IMR-90 (cell line): ENCODE measurements at regions not wholly inside any gene's neighbourhood (a gene's known extent, or its start where the extent isn't known, plus 50 kb on each side); places are given as distances from the start of the nearest gene placed in this dataset.
"Not testable (repeated sequence)": the region's sequence is repeated elsewhere in the genome, so short reads cannot be mapped to it uniquely, and the experiment has no call there.

Experiments used
- ATAC-seq: fragments of 200-7000 bp; cut with Tn5 transposase; 2 replicates; pipeline ENCODE4 v1.9.1; 2020; ENCODE audit warnings: low read depth, mild to moderate bottlenecking, moderate library complexity
- BruUV-seq: library from RNA; stranded (reverse); fragments of 400-500 nt; replicated peaks from 2 replicates; lab custom pipeline; 2021; lab: Mats Ljungman, UMichigan
- CTCF ChIA-PET: fragments of 300-600 bp; formaldehyde crosslinking; extraction: SDS; loops from one replicate; lab custom pipeline; 2021; ENCODE audit warnings: antibody characterized with exemption; lab: Yijun Ruan, JAX
- POLR2A ChIA-PET: fragments of 300-600 bp; sonication (Branson Sonifier 250); formaldehyde crosslinking; loops from one replicate; lab custom pipeline; 2022; ENCODE audit warnings: antibody characterized with exemption; ENCODE audit not compliant: unreplicated experiment; lab: Charles Lee
- DNase-seq: peaks from one replicate; pipeline ENCODE4 v3.0.0; 2013
- H2AFZ ChIP-seq: replicated peaks from 2 replicates; pipeline ENCODE3; 2013; ENCODE audit warnings: low read length, mild to moderate bottlenecking; ENCODE audit not compliant: poor library complexity
- H2AK5ac ChIP-seq: 2 replicates; pipeline ENCODE4 v1.6.1; 2013; ENCODE audit warnings: low read depth, low read length, inconsistent platforms
- H2AK9ac ChIP-seq: replicated peaks from 2 replicates; pipeline ENCODE3; 2013; ENCODE audit warnings: mild to moderate bottlenecking, low read depth, low read length, moderate library complexity; ENCODE audit not compliant: poor library complexity
- H2BK120ac ChIP-seq: 2 replicates; pipeline ENCODE4 v1.6.1; 2013; ENCODE audit warnings: low read depth, low read length, inconsistent platforms
- H2BK15ac ChIP-seq: 3 replicates; pipeline ENCODE4 v1.6.1; 2013; ENCODE audit warnings: low read depth, low read length, inconsistent platforms
- H2BK20ac ChIP-seq: 2 replicates; pipeline ENCODE4 v1.6.1; 2013; ENCODE audit warnings: low read depth, mild to moderate bottlenecking, inconsistent platforms, low read length, moderate library complexity
- H2BK5ac ChIP-seq: 2 replicates; pipeline ENCODE4 v1.6.1; 2013; ENCODE audit warnings: mild to moderate bottlenecking, low read depth, low read length, inconsistent platforms; ENCODE audit not compliant: poor library complexity, severe bottlenecking
- H3K14ac ChIP-seq: replicated peaks from 2 replicates; pipeline ENCODE4 v1.6.1; 2013; ENCODE audit warnings: low read depth, low read length, inconsistent platforms
- H3K18ac ChIP-seq: 2 replicates; pipeline ENCODE4 v1.6.1; 2013; ENCODE audit warnings: low read depth, low read length, control low read depth
- H3K23ac ChIP-seq: 2 replicates; pipeline ENCODE4 v1.6.1; 2013; ENCODE audit warnings: low read depth, low read length, inconsistent platforms
- H3K27ac ChIP-seq: 2 replicates; pipeline ENCODE4 v1.5.1; 2013; ENCODE audit warnings: mild to moderate bottlenecking, control low read depth, low read length; ENCODE audit not compliant: insufficient read depth
- H3K27me3 ChIP-seq: 2 replicates; pipeline ENCODE4 v1.6.1; 2013; ENCODE audit warnings: low read length; ENCODE audit not compliant: control insufficient read depth, insufficient read depth
- H3K36me3 ChIP-seq: 2 replicates; pipeline ENCODE4 v1.6.1; 2013; ENCODE audit warnings: low read length, mixed read lengths; ENCODE audit not compliant: control insufficient read depth, insufficient read depth
- H3K4ac ChIP-seq: 2 replicates; pipeline ENCODE4 v1.6.1; 2013; ENCODE audit warnings: low read depth, low read length, inconsistent platforms
- H3K4me1 ChIP-seq: 2 replicates; pipeline ENCODE4 v1.6.1; 2013; ENCODE audit warnings: low read length, mixed read lengths; ENCODE audit not compliant: control insufficient read depth, insufficient read depth
- H3K4me2 ChIP-seq: 2 replicates; pipeline ENCODE4 v1.6.1; 2013; ENCODE audit warnings: low read depth, mild to moderate bottlenecking, control low read depth, low read length, moderate library complexity
- H3K4me3 ChIP-seq: 2 replicates; pipeline ENCODE4 v1.5.1; 2013; ENCODE audit warnings: low read depth, mild to moderate bottlenecking, control low read depth, low read length, moderate library complexity; ENCODE audit not compliant: insufficient read depth
- H3K56ac ChIP-seq: 2 replicates; pipeline ENCODE4 v1.6.1; 2013; ENCODE audit warnings: low read length, inconsistent platforms; ENCODE audit not compliant: insufficient read depth; ENCODE audit errors: extremely low read depth
- H3K79me1 ChIP-seq, 2 experiments: 2 replicates each; pipeline ENCODE4 v1.6.1; 2013; ENCODE audit warnings: low read length in 2 of 2, inconsistent platforms in 1 of 2, low read depth in 1 of 2
- H3K9ac ChIP-seq: 2 replicates; pipeline ENCODE4 v1.6.1; 2013; ENCODE audit warnings: low read depth, low read length, control low read depth
- H3K9me1 ChIP-seq: 2 replicates; pipeline ENCODE4 v1.6.1; 2013; ENCODE audit warnings: low read length, inconsistent platforms; ENCODE audit not compliant: insufficient read depth
- H3K9me3 ChIP-seq: 2 replicates; pipeline ENCODE4 v1.6.1; 2013; ENCODE audit warnings: low read length; ENCODE audit not compliant: control insufficient read depth, insufficient read depth
- H4K20me1 ChIP-seq: 2 replicates; pipeline ENCODE4 v1.6.1; 2013; ENCODE audit warnings: low read length, inconsistent platforms; ENCODE audit not compliant: insufficient read depth
- H4K5ac ChIP-seq: 2 replicates; pipeline ENCODE4 v1.6.1; 2013; ENCODE audit warnings: mild to moderate bottlenecking, low read depth, low read length, control low read depth
- H4K8ac ChIP-seq, 2 experiments: 2 replicates each; pipeline ENCODE4 v1.6.1; 2013; ENCODE audit warnings: low read depth in 2 of 2, low read length in 2 of 2, control low read depth in 1 of 2, inconsistent platforms in 1 of 2
- H4K91ac ChIP-seq: 2 replicates; pipeline ENCODE4 v1.6.1; 2013; ENCODE audit warnings: low read depth, low read length, inconsistent platforms; ENCODE audit not compliant: insufficient read depth
- MAFK ChIP-seq: IDR thresholded peaks from 2 replicates; pipeline ENCODE4 v1.6.1; 2012; ENCODE audit warnings: low read depth, low read length, improper control_type of control experiment
- MXI1 ChIP-seq: IDR thresholded peaks from 2 replicates; pipeline ENCODE4 v1.6.1; 2012; ENCODE audit warnings: low read depth, mild to moderate bottlenecking, low read length, moderate library complexity, borderline replicate concordance
- WGBS, 2 experiments: methylation state at CpG; one replicate each; pipeline versions ENCODE4 v1.1.5 to v1.1.7; 2013; ENCODE audit warnings: missing lambda C conversion rate in 2 of 2; ENCODE audit not compliant: insufficient read length in 1 of 2; ENCODE audit errors: extremely low coverage in 2 of 2; 5-methylcytosine and 5-hydroxymethylcytosine counted together
- dilution Hi-C: fragments of 300-500 bp; cut with HindIII; formaldehyde crosslinking; loops from one replicate; pipeline ENCODE4 v1.14.3; 2018; ENCODE audit warnings: low sequenced_read_pairs; ENCODE audit not compliant: unreplicated experiment
- in situ Hi-C: fragments of 300-500 bp; cut with MboI; formaldehyde crosslinking; loops from 3 replicates; pipeline ENCODE4 v1.14.3; 2019; ENCODE audit warnings: low sequenced_read_pairs, inconsistent platforms, mixed read lengths
- intact Hi-C: fragments of 100-400 bp; cut with micrococcal nuclease; formaldehyde crosslinking; loops from 2 replicates; pipeline ENCODE4 v1.10.0; 2022

DNA sequence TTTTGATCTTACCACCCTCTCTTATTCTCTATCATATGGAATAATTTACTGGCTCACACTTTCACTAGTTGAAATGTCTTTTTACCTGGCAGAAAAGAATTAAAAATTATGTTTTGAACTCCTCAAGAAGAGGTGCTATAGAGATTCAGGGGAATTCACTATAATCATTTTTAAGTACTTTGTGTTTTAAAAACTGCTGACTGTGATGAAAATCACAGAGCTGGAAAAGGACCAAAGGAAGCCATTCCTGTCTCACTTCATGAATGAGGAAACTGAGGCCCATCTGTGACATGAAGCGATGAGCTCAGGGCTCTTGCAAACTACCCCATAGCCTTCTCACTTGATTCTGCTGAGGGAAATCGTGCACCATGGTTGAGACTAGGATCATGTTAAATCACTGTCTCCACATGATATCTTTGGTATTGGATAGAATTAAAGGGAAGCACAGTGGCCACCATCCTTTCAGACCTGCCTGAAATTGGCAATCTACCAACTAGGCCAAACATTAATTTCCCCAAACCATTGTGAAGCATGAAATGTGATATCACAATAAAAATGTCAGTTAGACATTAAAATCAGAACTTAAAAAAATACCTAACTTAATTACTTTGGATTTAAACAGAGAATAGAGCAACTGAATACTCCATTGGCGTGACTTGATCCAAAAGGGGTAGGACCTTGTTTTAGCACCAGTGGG is 141.0 kb downstream of the FZD1 start:
- Histone ChIP-seq H3K9me1 (no peaks in the 10 kb centered on the region), H4K5ac (no peak overlapping the region), H2AK9ac (no peak overlapping the region), H4K91ac (no peak overlapping the region), H3K79me1 (no peaks in the 10 kb centered on the region), H2BK15ac (no peak overlapping the region), H3K23ac (no peak overlapping the region), H3K4me1 (no peaks in the 10 kb centered on the region), H4K8ac (no peak overlapping the region), H3K4me3 (no peak overlapping the region), H3K4ac (no peak overlapping the region), H3K9me3 (no peaks in the 10 kb centered on the region), H3K27ac (no peak overlapping the region), H2AFZ (no peak overlapping the region), H3K9ac (no peak overlapping the region), H3K36me3 (no peaks in the 10 kb centered on the region), H3K27me3 (no peaks in the 10 kb centered on the region; the same call in 1 of the 2 replicates), H3K4me2 (no peak overlapping the region), H3K14ac (no peak overlapping the region), H3K18ac (no peak overlapping the region), H2BK120ac (no peak overlapping the region), H2BK20ac (no peak overlapping the region), H4K20me1 (no peaks in the 10 kb centered on the region), H2BK5ac (no peak overlapping the region), H2AK5ac (no peak overlapping the region), H3K56ac (no peak overlapping the region)
- intact Hi-C loops: no loop called here
- TF ChIP-seq MXI1 (no peak), MAFK (peak; percentile 94)
- BruUV-seq: no TSS peak
- in situ Hi-C loops: no loop called here
- ATAC-seq: no peak
- DNase-seq: no peak
- dilution Hi-C loops: no loop called here
- CTCF ChIA-PET: no interaction called here
- POLR2A ChIA-PET: no interaction called here
- WGBS, 2 experiments: no CpG with 5 or more reads among the region's 3 CpGs

DNA sequence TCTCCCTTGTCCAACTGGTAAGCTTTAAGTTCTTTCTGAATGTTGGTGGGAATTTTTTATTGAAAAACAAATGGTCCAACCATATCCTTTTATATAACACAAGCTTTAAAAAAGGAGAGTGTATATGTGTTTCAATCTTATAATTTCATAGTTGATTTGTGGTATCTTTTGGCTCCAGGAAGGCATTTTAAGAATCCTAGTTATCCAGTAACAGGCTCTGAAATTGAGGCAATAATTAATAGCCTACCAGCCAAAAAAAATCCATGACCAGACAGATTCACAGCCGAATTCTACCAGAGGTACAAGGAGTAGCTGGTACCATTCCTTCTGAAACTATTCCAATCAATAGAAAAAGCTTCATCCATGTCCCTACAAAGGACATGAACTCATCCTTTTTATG is 141.6 kb downstream of the FZD1 start:
- H4K8ac ChIP-seq, H3K56ac ChIP-seq, H3K4ac ChIP-seq, H2AK5ac ChIP-seq, H3K14ac ChIP-seq, H3K4me1 ChIP-seq, dilution Hi-C loops, H4K91ac ChIP-seq, ATAC-seq, H2AFZ ChIP-seq, H2AK9ac ChIP-seq, H4K5ac ChIP-seq, H4K20me1 ChIP-seq, DNase-seq, intact Hi-C loops, H3K27ac ChIP-seq, H3K18ac ChIP-seq, H3K9me3 ChIP-seq, POLR2A ChIA-PET, H3K9ac ChIP-seq, H3K4me2 ChIP-seq, H2BK20ac ChIP-seq, H3K27me3 ChIP-seq, in situ Hi-C loops, CTCF ChIA-PET, H3K9me1 ChIP-seq, H2BK5ac ChIP-seq, H3K4me3 ChIP-seq, H3K23ac ChIP-seq, H3K79me1 ChIP-seq, H2BK120ac ChIP-seq, BruUV-seq, H2BK15ac ChIP-seq, H3K36me3 ChIP-seq: not testable (repeated sequence)
- no CpG with 5 or more reads among the region's 1 CpG for WGBS, 2 experiments
